ENCODE measurements at regions not wholly inside any gene's neighbourhood (a gene's known extent, or its start where the extent isn't known, plus 50 kb on each side); places are given as distances from the start of the nearest gene placed in this dataset.

GRCh38 chr13:40115426-40115825 is 460.0 kb downstream of the COG6 start:
- TF ChIP-seq CTCF (IDR thresholded peaks at IDR 0.05; ENCODE audit: low read depth, low read length, poor library complexity, severe bottlenecking) (no peak), EZH2phosphoT487 (IDR thresholded peaks at IDR 0.05; ENCODE audit: borderline replicate concordance, low read length) (no peak)
- H3K4me2 ChIP-seq (ENCODE audit: low read length), result no peak overlapping the region

GRCh38 chr13:40116008-40116407 is 460.5 kb downstream of the COG6 start:
- no peak overlapping the region for H3K27ac ChIP-seq (ENCODE audit: low read depth, low read length)
- H3K36me3 ChIP-seq (ENCODE audit: control insufficient read depth, low read length), result peaks cover 3% of the 10 kb centered on the region
- no peak for TF ChIP-seq CTCF (IDR thresholded peaks at IDR 0.05; ENCODE audit: low read depth, low read length, poor library complexity, severe bottlenecking)
- TF ChIP-seq EZH2phosphoT487 (IDR thresholded peaks at IDR 0.05; ENCODE audit: borderline replicate concordance, low read length), result no peak
- no peaks in the 10 kb centered on the region for H3F3A ChIP-seq (ENCODE audit: control insufficient read depth, insufficient read depth)
- H3K27me3 ChIP-seq (ENCODE audit: control insufficient read depth, low read length), result no peaks in the 10 kb centered on the region
- H3K4me1 ChIP-seq (ENCODE audit: control insufficient read depth, low read length), result peaks cover 12% of the 10 kb centered on the region
- no peaks in the 10 kb centered on the region for H4K20me1 ChIP-seq (ENCODE audit: control insufficient read depth, insufficient read depth, low read depth, low read length)
- no peaks in the 10 kb centered on the region for H3K9me2 ChIP-seq (replicated peaks; ENCODE audit: control insufficient read depth, low read length)
- H3K4me3 ChIP-seq (ENCODE audit: low read length), result no peak overlapping the region
- no peaks in the 10 kb centered on the region for H3K79me2 ChIP-seq (ENCODE audit: control insufficient read depth, low read length)
- peaks cover 9% of the 10 kb centered on the region; the same call in 1 of the 2 replicates for H3K9me3 ChIP-seq (ENCODE audit: control insufficient read depth, insufficient read depth, low read length)
- no peak overlapping the region for H3K4me2 ChIP-seq (ENCODE audit: low read length)

More at GRCh38 chr13:40115426-40115825, 460.0 kb downstream of the COG6 start:
- Histone ChIP-seq H3K36me3 (ENCODE audit: control insufficient read depth, low read length) (peaks cover 3% of the 10 kb centered on the region), H3K4me1 (ENCODE audit: control insufficient read depth, low read length) (peaks cover 12% of the 10 kb centered on the region), H3K9me3 (ENCODE audit: control insufficient read depth, insufficient read depth, low read length) (peaks cover 9% of the 10 kb centered on the region; the same call in 1 of the 2 replicates), H3K27me3 (ENCODE audit: control insufficient read depth, low read length) (no peaks in the 10 kb centered on the region), H3K79me2 (ENCODE audit: control insufficient read depth, low read length) (no peaks in the 10 kb centered on the region), H3K27ac (ENCODE audit: low read depth, low read length) (no peak overlapping the region), H3F3A (ENCODE audit: control insufficient read depth, insufficient read depth) (no peaks in the 10 kb centered on the region), H4K20me1 (ENCODE audit: control insufficient read depth, insufficient read depth, low read depth, low read length) (no peaks in the 10 kb centered on the region), H3K4me3 (ENCODE audit: low read length) (no peak overlapping the region), H3K9me2 (replicated peaks; ENCODE audit: control insufficient read depth, low read length) (no peaks in the 10 kb centered on the region)

GRCh38 chr13:40118337-40118736 is 462.9 kb downstream of the COG6 start:
- Histone ChIP-seq H3K36me3 (ENCODE audit: control insufficient read depth, low read length) (peaks cover 3% of the 10 kb centered on the region), H3K4me1 (ENCODE audit: control insufficient read depth, low read length) (peaks cover 32% of the 10 kb centered on the region), H3K4me2 (ENCODE audit: low read length) (no peak overlapping the region), H3K4me3 (ENCODE audit: low read length) (no peak overlapping the region), H3F3A (ENCODE audit: control insufficient read depth, insufficient read depth) (no peaks in the 10 kb centered on the region), H3K79me2 (ENCODE audit: control insufficient read depth, low read length) (no peaks in the 10 kb centered on the region), H3K27me3 (ENCODE audit: control insufficient read depth, low read length) (no peaks in the 10 kb centered on the region), H3K9me2 (replicated peaks; ENCODE audit: control insufficient read depth, low read length) (no peaks in the 10 kb centered on the region), H3K9me3 (ENCODE audit: control insufficient read depth, insufficient read depth, low read length) (peaks cover 9% of the 10 kb centered on the region; the same call in 1 of the 2 replicates), H4K20me1 (ENCODE audit: control insufficient read depth, insufficient read depth, low read depth, low read length) (no peaks in the 10 kb centered on the region), H3K27ac (ENCODE audit: low read depth, low read length) (no peak overlapping the region)
- no peak for TF ChIP-seq CTCF (IDR thresholded peaks at IDR 0.05; ENCODE audit: low read depth, low read length, poor library complexity, severe bottlenecking)
